BJ (cell line): ENCODE measurements at regions not wholly inside any gene's neighbourhood (a gene's known extent, or its start where the extent isn't known, plus 50 kb on each side); places are given as distances from the start of the nearest gene placed in this dataset.

Source experiments
- CTCF ChIA-PET: fragments of 350-600 bp; formaldehyde crosslinking; extraction: SDS; loops from one replicate; lab custom pipeline; 2021; ENCODE audit warnings: antibody characterized with exemption, inconsistent platforms; lab: Yijun Ruan, JAX
- POLR2A ChIA-PET: fragments of 300-600 bp; sonication (Branson Sonifier 250); formaldehyde crosslinking; extraction: SDS; loops from one replicate; lab custom pipeline; 2021; ENCODE audit warnings: antibody characterized with exemption; lab: Charles Lee
- DNase-seq: peaks from one replicate; pipeline ENCODE4 v3.0.0-alpha.2; 2011; ENCODE audit warnings: low read depth
- H3K27me3 ChIP-seq: 2 replicates; pipeline ENCODE4 v1.6.0; 2011; ENCODE audit warnings: low read length; ENCODE audit not compliant: control insufficient read depth, insufficient read depth
- H3K36me3 ChIP-seq: 2 replicates; pipeline ENCODE4 v1.5.1; 2011; ENCODE audit warnings: low read length; ENCODE audit not compliant: control insufficient read depth, insufficient read depth
- H3K4me3 ChIP-seq: 2 replicates; pipeline ENCODE4 v1.5.1; 2011; ENCODE audit warnings: low read depth, mild to moderate bottlenecking, control low read depth, low read length
- CTCF ChIP-seq: IDR thresholded peaks from 2 replicates; pipeline ENCODE4 v1.5.1; 2011; ENCODE audit warnings: low read depth, mild to moderate bottlenecking, control low read depth, inconsistent platforms, low read length, moderate library complexity; ENCODE audit not compliant: insufficient read depth

GRCh38 chr6:14661691-14662090, 544.1 kb downstream of the CD83 start:
- no peaks in the 10 kb centered on the region for H3K36me3 ChIP-seq
- DNase-seq, result no peak
- H3K4me3 ChIP-seq, result no peak overlapping the region
- POLR2A ChIA-PET, result no interaction called here
- TF ChIP-seq CTCF, result no peak
- no peaks in the 10 kb centered on the region for H3K27me3 ChIP-seq
- CTCF ChIA-PET, result interaction anchor here (1.9 kb wide), 1 partner anchor 14 kb away, joined by 4 read pairs; no protein-coding TSS in a partner anchor

- Histone ChIP-seq H3K36me3 (no peaks in the 10 kb centered on the region), H3K4me3 (no peak overlapping the region), H3K27me3 (no peaks in the 10 kb centered on the region)
- ChIA-PET POLR2A (no interaction called here), CTCF (no interaction called here)
- TF ChIP-seq CTCF, result no peak
- no peak for DNase-seq
Measured at GRCh38 chr6:14664112-14664601, 546.6 kb downstream of the CD83 start.

- DNase-seq, result no peak
- ChIA-PET POLR2A (interaction anchor here (0.6 kb wide), 1 partner anchor 177 kb away, joined by 3 read pairs; no protein-coding TSS in a partner anchor), CTCF (no interaction called here)
- TF ChIP-seq CTCF, result no peak
- H3K27me3 ChIP-seq, result no peaks in the 10 kb centered on the region
- no peaks in the 10 kb centered on the region for H3K36me3 ChIP-seq
- H3K4me3 ChIP-seq, result no peak overlapping the region
Measured at GRCh38 chr6:14664621-14665315, 547.2 kb downstream of the CD83 start.

- DNase-seq, result peak; percentile 37
- Histone ChIP-seq H3K36me3 (no peaks in the 10 kb centered on the region), H3K4me3 (no peak overlapping the region), H3K27me3 (no peaks in the 10 kb centered on the region)
- TF ChIP-seq CTCF, result no peak
- ChIA-PET CTCF (interaction anchor here (0.7 to 1.0 kb wide), 2 partner anchors 54 to 183 kb away, joined by 3 read pairs; no protein-coding TSS in a partner anchor), POLR2A (no interaction called here)
Measured at GRCh38 chr6:14665827-14666724, 548.5 kb downstream of the CD83 start.

GRCh38 chr6:14670806-14671205, 553.2 kb downstream of the CD83 start:
- no peak for DNase-seq
- H3K4me3 ChIP-seq, result no peak overlapping the region
- ChIA-PET POLR2A (no interaction called here), CTCF (interaction anchor here (0.7 to 1.5 kb wide), 3 partner anchors 10 to 65 kb away, joined by 3 to 4 read pairs (median 4); no protein-coding TSS in a partner anchor)
- H3K27me3 ChIP-seq, result no peaks in the 10 kb centered on the region
- TF ChIP-seq CTCF, result no peak
- H3K36me3 ChIP-seq, result no peaks in the 10 kb centered on the region
